ENCODE measurements at regions not wholly inside any gene's neighbourhood (a gene's known extent, or its start where the extent isn't known, plus 50 kb on each side); places are given as distances from the start of the nearest gene placed in this dataset.

DNA sequence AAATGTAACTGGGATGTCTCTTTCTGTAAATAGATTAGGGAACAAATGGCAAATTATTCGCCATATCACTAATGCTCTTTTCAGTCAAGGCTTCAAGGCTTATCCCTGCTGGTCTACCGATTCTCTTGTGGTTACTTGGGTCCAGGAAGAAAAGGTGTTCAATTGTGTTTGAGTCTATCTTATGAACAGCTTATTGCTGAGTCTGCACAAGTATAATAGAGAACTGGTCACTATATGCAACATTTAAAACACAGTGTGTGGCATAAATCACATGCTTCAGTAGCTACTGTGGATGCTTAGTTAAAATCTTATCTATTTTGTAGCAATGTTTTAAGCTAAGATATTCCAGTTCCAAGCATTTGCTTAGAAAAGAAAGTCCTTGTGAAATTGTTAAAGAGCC is 274.2 kb upstream of the FAM174A start:
- Histone ChIP-seq H3K36me3 (replicated peaks in 1 of 2; ENCODE audit: control insufficient read depth in 1 of 2, insufficient read depth in 2 of 2, low read length in 2 of 2) (no peaks in the 10 kb centered on the region), H3K9ac (ENCODE audit: insufficient read depth, low read length, poor library complexity, severe bottlenecking) (no peak overlapping the region), H4K20me1 (ENCODE audit: insufficient read depth, low read length) (no peaks in the 10 kb centered on the region), H3K4me1 (ENCODE audit: control insufficient read depth in 1 of 2, insufficient read depth in 2 of 2, low read length in 2 of 2) (no peaks in the 10 kb centered on the region), H2AFZ (ENCODE audit: insufficient read depth, low read depth, low read length, poor library complexity, severe bottlenecking) (no peak overlapping the region), H3K4me3 (replicated peaks in 1 of 3; ENCODE audit: low read depth in 2 of 3, low read length in 3 of 3) (no peak overlapping the region), H3K27me3 (ENCODE audit: control insufficient read depth in 2 of 2, insufficient read depth in 2 of 2, low read length in 2 of 2) (no peaks in the 10 kb centered on the region), H3K9me3 (replicated peaks in 1 of 2; ENCODE audit: control insufficient read depth in 1 of 2, insufficient read depth in 1 of 2, low read length in 2 of 2) (no peaks in the 10 kb centered on the region), H3K79me2 (ENCODE audit: insufficient read depth, low read length) (no peaks in the 10 kb centered on the region), H3K4me2 (replicated peaks; ENCODE audit: extremely low read depth, low read length, poor library complexity, severe bottlenecking) (no peak overlapping the region), H3K27ac (ENCODE audit: low read depth in 1 of 2, low read length in 2 of 2) (no peak overlapping the region)
- Mint-ChIP-seq H3K4me1 (no peaks in the 10 kb centered on the region), H3K36me3 (no peaks in the 10 kb centered on the region), H3K9me3 (peaks cover 0 to 3% (median 1%) of the 10 kb centered on the region in 7 donors), H3K27ac (no peak overlapping the region), H3K4me3 (no peak overlapping the region), H3K27me3 (ENCODE audit: low read depth in 3 of 3) (peaks cover 0 to 2% (median 0%) of the 10 kb centered on the region in 3 donors)
- TF ChIP-seq, protein P1, sequence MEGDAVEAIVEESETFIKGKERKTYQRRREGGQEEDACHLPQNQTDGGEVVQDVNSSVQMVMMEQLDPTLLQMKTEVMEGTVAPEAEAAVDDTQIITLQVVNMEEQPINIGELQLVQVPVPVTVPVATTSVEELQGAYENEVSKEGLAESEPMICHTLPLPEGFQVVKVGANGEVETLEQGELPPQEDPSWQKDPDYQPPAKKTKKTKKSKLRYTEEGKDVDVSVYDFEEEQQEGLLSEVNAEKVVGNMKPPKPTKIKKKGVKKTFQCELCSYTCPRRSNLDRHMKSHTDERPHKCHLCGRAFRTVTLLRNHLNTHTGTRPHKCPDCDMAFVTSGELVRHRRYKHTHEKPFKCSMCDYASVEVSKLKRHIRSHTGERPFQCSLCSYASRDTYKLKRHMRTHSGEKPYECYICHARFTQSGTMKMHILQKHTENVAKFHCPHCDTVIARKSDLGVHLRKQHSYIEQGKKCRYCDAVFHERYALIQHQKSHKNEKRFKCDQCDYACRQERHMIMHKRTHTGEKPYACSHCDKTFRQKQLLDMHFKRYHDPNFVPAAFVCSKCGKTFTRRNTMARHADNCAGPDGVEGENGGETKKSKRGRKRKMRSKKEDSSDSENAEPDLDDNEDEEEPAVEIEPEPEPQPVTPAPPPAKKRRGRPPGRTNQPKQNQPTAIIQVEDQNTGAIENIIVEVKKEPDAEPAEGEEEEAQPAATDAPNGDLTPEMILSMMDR (IDR thresholded peaks at IDR 0.05) = no peak
- intact Hi-C loops (cut with micrococcal nuclease) = no loop called here
- no CpG with 5 or more reads among the region's 2 CpGs for WGBS (ENCODE audit: insufficient coverage)
- no peak for DNase-seq

DNA sequence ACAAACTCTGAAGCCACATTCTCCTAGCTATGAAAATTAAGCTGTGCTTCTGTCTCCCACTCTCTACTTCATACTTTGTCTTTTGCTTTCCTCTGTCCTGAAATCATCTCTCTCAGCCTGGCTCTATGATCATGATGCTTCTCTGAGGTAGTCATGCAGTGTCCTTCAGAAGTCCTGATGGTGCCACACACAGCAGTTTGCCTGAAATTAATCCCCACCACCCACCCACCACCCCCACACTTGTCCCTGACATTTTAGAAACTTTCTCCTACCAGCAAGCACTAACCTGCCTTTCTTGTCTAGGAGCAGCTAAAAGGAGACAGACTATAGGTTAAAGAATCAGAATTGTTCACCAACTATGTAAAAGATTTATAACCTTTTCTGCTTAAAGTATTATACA is 282.2 kb upstream of the FAM174A start:
- DNase-seq = no peak
- no peaks in the 10 kb centered on the region for H4K20me1 ChIP-seq (ENCODE audit: insufficient read depth, low read length)
- H3K27me3 Mint-ChIP-seq (ENCODE audit: low read depth in 3 of 3) = peaks cover 0 to 3% (median 0%) of the 10 kb centered on the region in 3 donors
- H3K27ac ChIP-seq (ENCODE audit: low read depth in 1 of 2, low read length in 2 of 2) = no peak overlapping the region
- H2AFZ ChIP-seq (ENCODE audit: insufficient read depth, low read depth, low read length, poor library complexity, severe bottlenecking) = no peak overlapping the region
- no peak overlapping the region for H3K4me3 ChIP-seq (replicated peaks in 1 of 3; ENCODE audit: low read depth in 2 of 3, low read length in 3 of 3)
- no peaks in the 10 kb centered on the region for H3K36me3 Mint-ChIP-seq
- H3K4me1 ChIP-seq (ENCODE audit: control insufficient read depth in 1 of 2, insufficient read depth in 2 of 2, low read length in 2 of 2) = no peaks in the 10 kb centered on the region
- H3K27ac Mint-ChIP-seq = no peak overlapping the region
- H3K9ac ChIP-seq (ENCODE audit: insufficient read depth, low read length, poor library complexity, severe bottlenecking) = no peak overlapping the region
- no peaks in the 10 kb centered on the region for H3K79me2 ChIP-seq (ENCODE audit: insufficient read depth, low read length)
- H3K36me3 ChIP-seq (replicated peaks in 1 of 2; ENCODE audit: control insufficient read depth in 1 of 2, insufficient read depth in 2 of 2, low read length in 2 of 2) = no peaks in the 10 kb centered on the region
- intact Hi-C loops (cut with micrococcal nuclease) = no loop called here
- no peak overlapping the region for H3K4me3 Mint-ChIP-seq
- no peaks in the 10 kb centered on the region for H3K9me3 ChIP-seq (replicated peaks in 1 of 2; ENCODE audit: control insufficient read depth in 1 of 2, insufficient read depth in 1 of 2, low read length in 2 of 2)
- H3K9me3 Mint-ChIP-seq = peaks cover 0 to 6% (median 2%) of the 10 kb centered on the region in 7 donors
- H3K27me3 ChIP-seq (ENCODE audit: control insufficient read depth in 2 of 2, insufficient read depth in 2 of 2, low read length in 2 of 2) = no peaks in the 10 kb centered on the region
- H3K4me1 Mint-ChIP-seq = no peaks in the 10 kb centered on the region
- TF ChIP-seq, protein P1 (IDR thresholded peaks at IDR 0.05) = no peak
- H3K4me2 ChIP-seq (replicated peaks; ENCODE audit: extremely low read depth, low read length, poor library complexity, severe bottlenecking) = no peak overlapping the region
